GM13976 (cell line): ENCODE measurements at regions not wholly inside any gene's neighbourhood (a gene's known extent, or its start where the extent isn't known, plus 50 kb on each side); places are given as distances from the start of the nearest gene placed in this dataset.

ENCODE experiments used
- DNase-seq: peaks from one replicate; pipeline ENCODE4 v3.0.0; 2012; ENCODE audit warnings: low spot score
- in situ Hi-C: fragments of 300-500 bp; cut with MboI; formaldehyde crosslinking; loops from one replicate; pipeline ENCODE4 v1.12.0; 2022; ENCODE audit warnings: low sequenced_read_pairs, mixed read lengths, inconsistent platforms; ENCODE audit not compliant: unreplicated experiment
- TF ChIP-seq, protein P1 (sequence below): IDR thresholded peaks from 2 replicates; pipeline ENCODE4 v1.5.1; 2012; ENCODE audit warnings: borderline replicate concordance, mild to moderate bottlenecking; ENCODE audit not compliant: insufficient read depth; ENCODE audit errors: extremely low read depth, missing control alignments, control extremely low read depth

DNA sequence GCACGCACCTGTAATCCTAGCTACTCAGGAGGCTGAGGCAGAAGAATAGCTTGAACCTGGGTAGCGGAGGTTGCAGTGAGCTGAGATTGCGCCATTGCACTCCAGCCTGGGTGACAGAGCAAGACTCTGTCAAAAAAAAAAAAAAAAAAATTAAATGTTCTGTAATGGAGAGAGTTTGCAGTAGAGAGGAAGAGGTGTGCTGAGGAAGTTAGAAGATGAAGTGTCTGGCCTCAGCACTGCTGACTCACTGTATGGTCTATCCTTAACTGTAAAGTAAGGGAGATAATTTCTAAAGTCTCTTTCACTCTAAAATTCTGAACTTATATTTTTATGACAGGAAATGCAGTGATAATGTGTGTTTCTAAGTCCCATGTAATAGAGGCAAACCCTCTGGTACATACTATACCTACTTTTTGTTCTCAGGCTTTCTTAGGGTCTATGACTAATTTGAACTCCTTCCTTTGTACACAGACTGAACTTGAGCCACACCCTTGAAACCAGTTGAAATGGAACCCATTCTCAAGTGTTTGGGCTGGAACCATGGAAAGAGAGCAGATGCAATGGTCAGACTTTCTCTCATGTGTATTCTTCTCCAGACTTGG lies 278.1 kb upstream of the FAR2 start:
- TF ChIP-seq, protein P1, sequence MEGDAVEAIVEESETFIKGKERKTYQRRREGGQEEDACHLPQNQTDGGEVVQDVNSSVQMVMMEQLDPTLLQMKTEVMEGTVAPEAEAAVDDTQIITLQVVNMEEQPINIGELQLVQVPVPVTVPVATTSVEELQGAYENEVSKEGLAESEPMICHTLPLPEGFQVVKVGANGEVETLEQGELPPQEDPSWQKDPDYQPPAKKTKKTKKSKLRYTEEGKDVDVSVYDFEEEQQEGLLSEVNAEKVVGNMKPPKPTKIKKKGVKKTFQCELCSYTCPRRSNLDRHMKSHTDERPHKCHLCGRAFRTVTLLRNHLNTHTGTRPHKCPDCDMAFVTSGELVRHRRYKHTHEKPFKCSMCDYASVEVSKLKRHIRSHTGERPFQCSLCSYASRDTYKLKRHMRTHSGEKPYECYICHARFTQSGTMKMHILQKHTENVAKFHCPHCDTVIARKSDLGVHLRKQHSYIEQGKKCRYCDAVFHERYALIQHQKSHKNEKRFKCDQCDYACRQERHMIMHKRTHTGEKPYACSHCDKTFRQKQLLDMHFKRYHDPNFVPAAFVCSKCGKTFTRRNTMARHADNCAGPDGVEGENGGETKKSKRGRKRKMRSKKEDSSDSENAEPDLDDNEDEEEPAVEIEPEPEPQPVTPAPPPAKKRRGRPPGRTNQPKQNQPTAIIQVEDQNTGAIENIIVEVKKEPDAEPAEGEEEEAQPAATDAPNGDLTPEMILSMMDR = no peak
- in situ Hi-C loops = no loop called here
- no peak for DNase-seq

DNA sequence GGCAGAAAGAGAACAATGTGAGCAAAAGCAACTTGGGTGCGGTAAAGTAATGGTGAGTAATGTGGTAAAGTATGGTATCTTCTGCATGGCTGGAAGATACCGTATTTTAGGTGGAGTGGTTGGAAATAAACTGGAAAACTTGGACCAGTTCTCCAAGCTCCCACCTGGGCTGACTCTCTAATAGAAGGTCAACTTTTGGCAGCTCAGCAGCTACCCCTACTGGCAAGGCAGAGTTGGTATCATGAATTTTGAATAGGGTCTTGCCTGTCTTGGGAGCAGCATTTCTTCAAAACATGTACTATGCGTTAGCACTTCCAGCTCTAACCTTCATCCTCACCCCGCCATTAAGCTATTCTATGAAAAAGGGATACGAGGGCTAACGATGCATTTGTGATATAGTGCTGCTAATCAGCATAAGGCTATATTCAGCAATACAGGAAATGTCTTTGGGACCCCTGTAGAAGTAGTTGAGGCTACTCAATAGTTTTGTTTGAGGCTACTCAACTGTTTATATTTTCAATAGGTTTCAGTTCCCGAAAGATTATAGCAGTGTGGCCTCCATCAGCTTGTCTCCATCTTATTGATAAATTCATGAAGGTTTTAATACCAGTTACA lies 276.3 kb upstream of the FAR2 start:
- in situ Hi-C loops = no loop called here
- peak; percentile 33 for DNase-seq

DNA sequence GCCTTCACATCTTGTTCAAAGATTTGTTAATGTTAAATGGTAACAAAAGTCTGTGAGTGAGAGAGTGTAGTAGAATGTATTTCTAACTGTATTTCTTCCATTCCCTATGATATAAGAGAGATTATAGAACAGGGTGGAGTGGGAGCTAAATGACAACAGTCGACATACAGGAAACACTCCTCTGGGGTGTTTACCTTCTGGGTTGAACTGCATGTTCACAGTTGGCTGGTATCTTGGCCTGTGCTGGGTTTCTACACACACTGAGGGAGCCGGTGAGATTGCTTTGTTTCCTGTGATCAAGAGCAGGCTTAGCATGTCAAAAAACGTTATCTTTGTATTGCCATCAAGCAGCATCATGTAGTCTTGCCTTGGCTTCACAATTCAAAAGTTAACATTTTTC lies 274.3 kb upstream of the FAR2 start:
- TF ChIP-seq, protein P1 = no peak
- in situ Hi-C loops = loop anchor here (25.0 kb wide), 1 partner anchor 1137 kb away; no protein-coding TSS in a partner anchor
- no peak for DNase-seq

More for the DNA sequence above, 276.3 kb upstream of the FAR2 start:
- TF ChIP-seq, protein P1 = peak; percentile 66

DNA sequence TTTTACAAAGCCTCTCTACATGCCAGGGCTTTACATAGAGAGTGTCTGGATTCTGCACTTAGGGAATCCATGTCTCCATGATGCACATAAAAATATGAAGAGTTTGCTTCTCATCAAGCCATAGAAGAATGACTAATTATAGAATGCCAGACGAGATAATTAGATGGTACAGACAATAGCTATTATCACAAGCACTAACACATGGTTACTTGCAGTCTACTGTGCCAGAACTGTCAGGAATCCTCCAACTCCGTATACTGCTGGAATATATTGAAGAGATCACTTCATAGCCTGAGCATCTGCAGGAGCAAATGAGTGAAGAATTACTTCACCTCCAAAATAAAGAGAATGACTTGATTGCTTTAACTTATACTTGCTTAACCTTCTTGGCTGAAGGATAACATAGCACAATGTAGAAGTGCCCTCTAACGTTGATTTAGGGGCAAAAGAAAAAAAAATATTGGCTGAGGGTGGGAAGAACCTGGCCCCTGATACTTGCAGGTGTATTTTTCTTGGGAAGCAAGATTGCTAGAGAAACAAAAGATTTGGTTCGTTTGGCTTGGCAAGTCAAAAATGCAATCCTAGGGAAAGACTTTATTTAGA lies 272.8 kb upstream of the FAR2 start:
- in situ Hi-C loops = loop anchor here (25.0 kb wide), 1 partner anchor 1139 kb away; no protein-coding TSS in a partner anchor
- TF ChIP-seq, protein P1 = no peak
- DNase-seq = no peak

DNA sequence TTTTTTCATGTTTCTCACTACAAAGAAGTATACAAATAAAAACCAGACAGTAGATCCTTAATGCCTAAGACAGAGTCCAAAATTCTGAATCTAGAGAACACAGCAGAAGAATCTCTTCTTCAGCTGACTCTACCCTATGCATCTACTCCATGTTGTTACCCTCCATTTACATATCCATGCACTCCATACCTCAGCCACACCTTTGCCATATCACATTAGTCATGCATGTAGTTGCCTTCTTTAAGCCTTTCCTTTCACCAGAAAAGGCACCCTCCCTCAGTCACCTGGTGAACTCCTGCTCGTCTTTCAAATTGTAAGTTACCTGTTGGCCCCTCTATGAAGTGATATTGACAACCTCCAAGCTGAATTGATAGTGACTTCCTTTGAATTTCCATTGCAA lies 271.2 kb upstream of the FAR2 start:
- DNase-seq = no peak
- in situ Hi-C loops = loop anchor here (25.0 kb wide), 1 partner anchor 1141 kb away; no protein-coding TSS in a partner anchor
- TF ChIP-seq, protein P1 = no peak

DNA sequence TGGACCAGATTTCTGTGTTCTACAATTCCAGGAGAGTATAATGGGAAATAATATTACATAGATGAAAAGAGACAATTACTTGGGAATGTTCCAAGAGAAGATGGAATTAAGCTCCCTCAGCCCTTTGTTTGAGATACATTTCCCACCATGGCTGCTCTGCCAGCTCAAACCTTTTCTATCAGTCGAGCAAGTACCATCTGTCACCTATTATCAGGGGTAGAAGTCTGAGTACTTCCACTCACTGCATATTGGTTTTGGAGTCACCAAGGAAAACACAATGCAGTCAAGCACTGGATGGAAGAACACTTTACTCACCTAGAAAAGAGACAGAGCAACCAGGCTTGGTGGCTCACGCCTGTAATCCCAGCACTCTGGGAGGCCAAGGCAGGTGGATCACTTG lies 270.4 kb upstream of the FAR2 start:
- in situ Hi-C loops = loop anchor here (25.0 kb wide), 1 partner anchor 1141 kb away; no protein-coding TSS in a partner anchor
- no peak for DNase-seq
- TF ChIP-seq, protein P1 = no peak
